AG10803 (cell line): ENCODE measurements at regions not wholly inside any gene's neighbourhood (a gene's known extent, or its start where the extent isn't known, plus 50 kb on each side); places are given as distances from the start of the nearest gene placed in this dataset.

Experiments used
- DNase-seq: peaks from one replicate; pipeline ENCODE4 v3.0.0; 2010; ENCODE audit warnings: low read depth
- H3K4me3 ChIP-seq: 2 replicates; pipeline ENCODE4 v1.5.1; 2011; ENCODE audit warnings: mild to moderate bottlenecking, low read length, control low read depth
- TF ChIP-seq, protein P1 (sequence below): conservative IDR thresholded peaks from 2 replicates; pipeline ENCODE4 v1.5.1; 2011; ENCODE audit warnings: mild to moderate bottlenecking, low read length, control low read depth, inconsistent platforms

DNA sequence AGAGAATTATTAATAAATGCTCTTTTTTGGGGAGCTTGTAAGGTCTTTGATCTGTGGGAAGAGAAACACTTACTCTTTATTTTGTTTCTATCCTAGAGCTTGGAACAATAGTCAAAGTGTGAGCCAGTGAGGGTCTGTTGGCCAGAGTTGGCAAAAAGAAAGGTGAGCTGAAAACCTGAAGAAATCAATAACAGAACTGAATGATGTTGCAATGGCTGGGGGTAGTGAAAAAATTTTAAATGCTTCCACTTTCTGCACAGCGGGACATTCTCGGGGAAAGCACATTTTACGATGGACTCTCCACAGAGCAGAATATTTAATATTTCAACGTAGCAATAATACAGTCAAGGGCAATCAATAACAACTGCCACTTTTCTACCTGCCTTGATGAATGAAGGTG is 78.9 kb downstream of the SKA1 start:
- no peak overlapping the region for H3K4me3 ChIP-seq
- DNase-seq, result no peak
- TF ChIP-seq, protein P1, sequence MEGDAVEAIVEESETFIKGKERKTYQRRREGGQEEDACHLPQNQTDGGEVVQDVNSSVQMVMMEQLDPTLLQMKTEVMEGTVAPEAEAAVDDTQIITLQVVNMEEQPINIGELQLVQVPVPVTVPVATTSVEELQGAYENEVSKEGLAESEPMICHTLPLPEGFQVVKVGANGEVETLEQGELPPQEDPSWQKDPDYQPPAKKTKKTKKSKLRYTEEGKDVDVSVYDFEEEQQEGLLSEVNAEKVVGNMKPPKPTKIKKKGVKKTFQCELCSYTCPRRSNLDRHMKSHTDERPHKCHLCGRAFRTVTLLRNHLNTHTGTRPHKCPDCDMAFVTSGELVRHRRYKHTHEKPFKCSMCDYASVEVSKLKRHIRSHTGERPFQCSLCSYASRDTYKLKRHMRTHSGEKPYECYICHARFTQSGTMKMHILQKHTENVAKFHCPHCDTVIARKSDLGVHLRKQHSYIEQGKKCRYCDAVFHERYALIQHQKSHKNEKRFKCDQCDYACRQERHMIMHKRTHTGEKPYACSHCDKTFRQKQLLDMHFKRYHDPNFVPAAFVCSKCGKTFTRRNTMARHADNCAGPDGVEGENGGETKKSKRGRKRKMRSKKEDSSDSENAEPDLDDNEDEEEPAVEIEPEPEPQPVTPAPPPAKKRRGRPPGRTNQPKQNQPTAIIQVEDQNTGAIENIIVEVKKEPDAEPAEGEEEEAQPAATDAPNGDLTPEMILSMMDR, result no peak

DNA sequence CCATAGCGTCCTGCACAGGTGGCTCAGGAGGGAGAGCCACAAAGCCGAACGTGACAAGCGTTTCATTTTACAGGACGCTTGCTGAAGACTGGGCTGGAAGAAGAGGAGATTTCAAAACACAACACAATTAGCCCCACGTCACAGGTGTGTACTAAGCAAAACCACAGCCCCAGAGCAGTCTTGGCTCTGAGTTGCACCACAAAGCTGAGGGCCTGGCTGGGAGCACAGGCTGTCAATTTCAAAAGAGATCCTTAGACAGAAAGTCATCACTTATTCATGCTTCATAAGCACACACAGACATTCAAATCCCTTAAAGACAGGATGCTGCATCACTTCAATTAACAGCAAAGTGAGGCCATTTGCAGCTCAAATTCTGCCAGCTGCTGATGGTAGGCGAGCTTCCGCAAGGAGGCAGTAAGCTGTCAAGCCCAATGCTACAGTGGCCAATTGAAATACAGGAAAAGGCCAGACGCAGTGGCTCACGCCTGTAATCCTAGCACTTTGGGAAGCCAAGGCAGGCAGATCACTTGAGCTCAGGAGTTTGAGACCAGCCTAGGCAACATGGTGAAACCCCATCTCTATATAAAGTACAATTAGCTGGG is 79.6 kb downstream of the SKA1 start:
- no peak overlapping the region for H3K4me3 ChIP-seq
- no peak for DNase-seq
- TF ChIP-seq, protein P1, result no peak

DNA sequence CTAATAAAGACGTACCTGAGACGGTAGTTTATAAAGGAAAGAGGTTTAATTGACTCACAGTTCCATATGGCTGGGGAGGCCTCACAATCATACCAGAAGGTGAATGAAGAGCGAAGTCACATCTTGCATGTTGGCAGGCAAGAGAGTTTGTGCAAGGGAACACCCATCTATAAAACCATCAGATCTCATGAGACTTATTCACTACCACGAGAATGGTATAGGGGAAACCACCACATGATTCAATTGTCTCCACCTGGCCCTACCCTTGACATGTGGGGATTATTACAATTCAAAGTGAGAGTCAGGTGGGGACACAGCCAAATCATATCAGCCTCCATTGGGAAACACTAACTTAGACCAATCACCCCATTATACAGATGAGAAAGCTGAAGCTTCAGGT is 81.4 kb downstream of the SKA1 start:
- TF ChIP-seq, protein P1, result no peak
- no peak overlapping the region for H3K4me3 ChIP-seq
- no peak for DNase-seq

DNA sequence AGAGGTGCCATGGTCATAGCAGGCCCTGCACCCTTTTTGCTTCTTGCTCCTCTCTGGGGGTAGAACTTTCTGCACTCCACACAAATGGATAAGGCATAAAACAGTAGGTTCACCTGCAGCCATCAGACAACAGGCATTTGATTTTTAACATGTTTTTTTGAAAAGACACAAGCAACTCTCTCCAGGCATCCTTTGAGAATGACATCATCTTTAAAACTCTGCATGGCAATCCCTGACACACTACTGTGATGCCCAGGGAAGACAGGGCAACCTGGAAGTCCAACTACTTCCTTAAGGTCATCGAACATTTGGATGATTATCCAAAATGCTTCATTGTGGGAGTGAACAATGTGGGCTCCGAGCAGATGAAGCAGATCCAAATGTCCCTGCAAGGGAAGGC is 82.8 kb downstream of the SKA1 start:
- no peak overlapping the region for H3K4me3 ChIP-seq
- TF ChIP-seq, protein P1, result no peak
- DNase-seq, result no peak

DNA sequence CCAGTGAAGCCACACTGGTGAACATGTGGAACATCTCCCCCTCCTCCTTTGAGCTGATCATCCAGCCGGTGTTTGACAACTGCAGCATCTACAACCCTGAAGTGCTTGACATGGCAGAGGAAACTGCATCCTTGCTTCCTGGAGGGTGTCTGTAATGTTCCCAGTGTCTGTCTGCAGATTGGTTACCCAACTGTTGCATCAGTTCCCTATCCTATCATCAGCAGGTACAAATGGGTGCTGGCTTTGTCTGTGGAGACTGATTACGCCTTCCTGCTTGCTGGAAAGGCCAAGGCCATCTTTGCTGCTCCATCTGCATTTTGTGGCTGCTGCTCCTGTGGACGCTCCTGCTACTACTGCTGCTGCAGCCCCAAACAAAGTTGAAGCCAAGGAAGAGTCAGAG is 83.5 kb downstream of the SKA1 start:
- H3K4me3 ChIP-seq, result no peak overlapping the region
- no peak for DNase-seq
- TF ChIP-seq, protein P1, result no peak

DNA sequence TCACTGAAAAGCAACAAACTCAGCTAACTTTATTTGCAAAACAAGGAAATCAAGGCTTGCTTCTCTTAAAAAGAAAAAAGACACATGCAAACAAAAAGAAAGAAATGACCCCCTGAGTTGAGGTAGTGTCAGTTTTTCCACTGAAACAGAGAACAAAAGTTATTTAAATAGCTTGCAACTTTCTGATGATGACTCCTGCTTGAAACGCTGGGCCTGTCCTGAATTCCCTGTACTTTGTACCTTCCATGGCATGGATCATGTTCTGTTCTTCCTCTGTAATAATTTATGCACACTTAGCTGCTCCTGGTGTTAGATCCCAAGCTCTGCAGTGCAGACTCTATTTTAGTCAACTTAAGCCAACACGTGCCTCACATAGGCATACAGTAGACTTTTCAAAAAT is 84.0 kb downstream of the SKA1 start:
- H3K4me3 ChIP-seq, result no peak overlapping the region
- no peak for DNase-seq
- TF ChIP-seq, protein P1, result no peak

DNA sequence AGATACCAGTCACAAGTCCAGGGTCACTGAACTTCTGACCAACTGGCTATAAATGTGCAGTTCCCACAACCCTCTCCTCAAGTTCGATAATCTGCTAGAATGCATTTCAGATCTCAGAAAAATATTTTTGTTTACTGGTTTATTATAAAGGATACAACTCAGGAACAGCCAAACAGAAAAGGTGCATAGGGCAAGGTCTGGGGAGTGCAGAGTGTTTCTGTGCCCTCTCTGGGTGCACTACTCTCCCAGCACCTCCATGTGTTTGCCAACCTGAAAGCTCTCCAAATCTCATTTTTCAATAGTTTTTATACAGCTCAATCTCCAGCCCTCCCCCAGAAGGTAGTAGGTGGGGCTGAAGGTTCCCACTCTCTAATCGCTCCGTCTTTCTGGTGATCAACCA is 85.2 kb downstream of the SKA1 start:
- DNase-seq, result no peak
- TF ChIP-seq, protein P1, result no peak
- H3K4me3 ChIP-seq, result no peak overlapping the region
